GM10266 (cell line): ENCODE measurements at regions not wholly inside any gene's neighbourhood (a gene's known extent, or its start where the extent isn't known, plus 50 kb on each side); places are given as distances from the start of the nearest gene placed in this dataset.

Experiments used
- DNase-seq: peaks from one replicate; pipeline ENCODE4 v3.0.0; 2012; ENCODE audit errors: extremely low spot score
- CTCF ChIP-seq: IDR thresholded peaks from 2 replicates; pipeline ENCODE4 v1.5.1; 2012; ENCODE audit warnings: mild to moderate bottlenecking, low read depth; ENCODE audit not compliant: control insufficient read depth, insufficient read depth; ENCODE audit errors: missing control alignments

- no peak for TF ChIP-seq CTCF
- no peak for DNase-seq
Observed at GRCh38 chr4:149997881-149998421, 80.3 kb upstream of the DCLK2 start.

- peak; percentile 44 for TF ChIP-seq CTCF
- no peak for DNase-seq
Observed at GRCh38 chr4:149999485-150000074, 78.7 kb upstream of the DCLK2 start.

- DNase-seq, result no peak
- no peak for TF ChIP-seq CTCF
Observed at GRCh38 chr4:150001815-150002214, 76.4 kb upstream of the DCLK2 start.

- TF ChIP-seq CTCF, result no peak
- no peak for DNase-seq
Observed at GRCh38 chr4:150002561-150002960, 75.7 kb upstream of the DCLK2 start.

GRCh38 chr4:150004481-150004880 is 73.8 kb upstream of the DCLK2 start:
- TF ChIP-seq CTCF, result no peak

GRCh38 chr4:150005537-150005936 is 72.7 kb upstream of the DCLK2 start:
- TF ChIP-seq CTCF, result no peak
- no peak for DNase-seq

More at GRCh38 chr4:150004481-150004880, 73.8 kb upstream of the DCLK2 start:
- no peak for DNase-seq

- TF ChIP-seq CTCF, result no peak
- DNase-seq, result no peak
Observed at GRCh38 chr4:150006197-150006596, 72.0 kb upstream of the DCLK2 start.
